T-helper 1 cell treated with Interleukin-12 subunit alpha and Interleukin-12 subunit beta and Interleukin-4 antibody, amounts not matched to agents 30 ng/mL and 1 ng/mL, for 36 hours (primary cell): ENCODE measurements at regions not wholly inside any gene's neighbourhood (a gene's known extent, or its start where the extent isn't known, plus 50 kb on each side); places are given as distances from the start of the nearest gene placed in this dataset.
"Not testable (repeated sequence)": the region's sequence is repeated elsewhere in the genome, so short reads cannot be mapped to it uniquely, and the experiment has no call there.

Experiments
- intact Hi-C: fragments of 100-400 bp; cut with micrococcal nuclease; formaldehyde crosslinking; loops from one replicate; pipeline ENCODE4 v1.15.1; 2024

GRCh38 chr10:61272781-61273180 lies 180.4 kb downstream of the TMEM26 start:
- intact Hi-C loops: no loop called here

GRCh38 chr10:61271127-61271780 lies 181.9 kb downstream of the TMEM26 start:
- intact Hi-C loops: no loop called here

- intact Hi-C loops: no loop called here
Measured at GRCh38 chr10:61263518-61263917, 189.7 kb downstream of the TMEM26 start.

- intact Hi-C loops: no loop called here
Measured at GRCh38 chr10:61262486-61263261, 190.5 kb downstream of the TMEM26 start.

- intact Hi-C loops: no loop called here
Measured at GRCh38 chr10:61257956-61258496, 195.2 kb downstream of the TMEM26 start.

- intact Hi-C loops: no loop called here
Measured at GRCh38 chr10:61257136-61257535, 196.0 kb downstream of the TMEM26 start.

GRCh38 chr10:61252326-61252725 lies 200.9 kb downstream of the TMEM26 start:
- intact Hi-C loops: not testable (repeated sequence)

- intact Hi-C loops: no loop called here
Measured at GRCh38 chr10:61251089-61251488, 202.1 kb downstream of the TMEM26 start.

GRCh38 chr10:61250131-61250530 lies 203.1 kb downstream of the TMEM26 start:
- intact Hi-C loops: no loop called here

- intact Hi-C loops: no loop called here
Measured at GRCh38 chr10:61248013-61248412, 205.2 kb downstream of the TMEM26 start.

- intact Hi-C loops: no loop called here
Measured at GRCh38 chr10:61244261-61244775, 208.9 kb downstream of the TMEM26 start.

GRCh38 chr10:61232780-61233179 lies 220.4 kb downstream of the TMEM26 start:
- intact Hi-C loops: no loop called here

- intact Hi-C loops: no loop called here
Measured at GRCh38 chr10:61225939-61226338, 227.2 kb downstream of the TMEM26 start.

GRCh38 chr10:61223576-61223975 lies 229.6 kb downstream of the TMEM26 start:
- intact Hi-C loops: no loop called here

- intact Hi-C loops: no loop called here
Measured at GRCh38 chr10:61219696-61220095, 233.5 kb downstream of the TMEM26 start.

GRCh38 chr10:61217851-61218565 lies 235.2 kb downstream of the TMEM26 start:
- intact Hi-C loops: no loop called here

GRCh38 chr10:61215246-61215645 lies 237.9 kb downstream of the TMEM26 start:
- intact Hi-C loops: no loop called here

- intact Hi-C loops: no loop called here
Measured at GRCh38 chr10:61211468-61211867, 241.7 kb downstream of the TMEM26 start.

GRCh38 chr10:61197057-61197456 lies 253.1 kb upstream of the RHOBTB1 start:
- intact Hi-C loops: no loop called here

GRCh38 chr10:61195211-61195610 lies 251.2 kb upstream of the RHOBTB1 start:
- intact Hi-C loops: no loop called here

GRCh38 chr10:61192589-61192988 lies 248.6 kb upstream of the RHOBTB1 start:
- intact Hi-C loops: not testable (repeated sequence)

GRCh38 chr10:61192042-61192441 lies 248.1 kb upstream of the RHOBTB1 start:
- intact Hi-C loops: no loop called here
